ENCODE measurements at regions not wholly inside any gene's neighbourhood (a gene's known extent, or its start where the extent isn't known, plus 50 kb on each side); places are given as distances from the start of the nearest gene placed in this dataset.

- no peaks in the 10 kb centered on the region for H3K36me3 Mint-ChIP-seq
- H3K9me3 ChIP-seq (ENCODE audit: low read depth) = no peaks in the 10 kb centered on the region
- no peaks in the 10 kb centered on the region for H3K4me1 ChIP-seq
- no peak for DNase-seq (ENCODE audit: low spot score)
- no peaks in the 10 kb centered on the region for H4K20me1 ChIP-seq (ENCODE audit: low read depth)
- no peak overlapping the region for H3K4me3 Mint-ChIP-seq
- no peak overlapping the region for H2AFZ ChIP-seq (replicated peaks)
- H3K4me2 ChIP-seq = no peak overlapping the region
- H3K27me3 ChIP-seq = no peaks in the 10 kb centered on the region
- no peaks in the 10 kb centered on the region for H3F3A ChIP-seq (ENCODE audit: low read depth)
- TF ChIP-seq CTCF (IDR thresholded peaks at IDR 0.05) (no peak), EZH2 (IDR thresholded peaks at IDR 0.05) (no peak)
- H3K79me2 ChIP-seq (ENCODE audit: low read depth) = no peaks in the 10 kb centered on the region
- H3K27me3 Mint-ChIP-seq (ENCODE audit: insufficient read depth, low read depth) = peaks cover 17% of the 10 kb centered on the region
- no peaks in the 10 kb centered on the region for H3K36me3 ChIP-seq
- peaks cover 24% of the 10 kb centered on the region for H3K4me1 Mint-ChIP-seq
- H3K27ac Mint-ChIP-seq = peak overlapping the region; percentile 30
- no peak overlapping the region for H3K27ac ChIP-seq
- H3K4me3 ChIP-seq = no peak overlapping the region
- H3K9me3 Mint-ChIP-seq = peaks cover 5% of the 10 kb centered on the region
- no peak overlapping the region for H3K9ac ChIP-seq
Measured at GRCh38 chr2:239758279-239758877, 266.8 kb downstream of the NDUFA10 start.

GRCh38 chr2:239756790-239757760 lies 268.1 kb downstream of the NDUFA10 start:
- Histone ChIP-seq H3K27me3 (no peaks in the 10 kb centered on the region), H3K79me2 (ENCODE audit: low read depth) (no peaks in the 10 kb centered on the region), H3K4me3 (no peak overlapping the region), H3K4me2 (no peak overlapping the region), H3K9ac (no peak overlapping the region), H3K9me3 (ENCODE audit: low read depth) (no peaks in the 10 kb centered on the region), H3K36me3 (no peaks in the 10 kb centered on the region), H3K27ac (no peak overlapping the region), H2AFZ (replicated peaks) (no peak overlapping the region), H3F3A (ENCODE audit: low read depth) (no peaks in the 10 kb centered on the region), H4K20me1 (ENCODE audit: low read depth) (no peaks in the 10 kb centered on the region), H3K4me1 (peaks cover 1% of the 10 kb centered on the region)
- TF ChIP-seq EZH2phosphoT487 (IDR thresholded peaks at IDR 0.05) (no peak), CTCF (IDR thresholded peaks at IDR 0.05) (no peak), EZH2 (IDR thresholded peaks at IDR 0.05) (no peak)
- DNase-seq (ENCODE audit: low spot score) = no peak
- Mint-ChIP-seq H3K9me3 (peaks cover 2% of the 10 kb centered on the region), H3K4me1 (peaks cover 19% of the 10 kb centered on the region), H3K36me3 (no peaks in the 10 kb centered on the region), H3K27ac (no peak overlapping the region), H3K27me3 (ENCODE audit: insufficient read depth, low read depth) (peaks cover 11% of the 10 kb centered on the region), H3K4me3 (no peak overlapping the region)

GRCh38 chr2:239756031-239756789 lies 268.9 kb downstream of the NDUFA10 start:
- H3K4me2 ChIP-seq = no peak overlapping the region

More at GRCh38 chr2:239756031-239756789, 268.9 kb downstream of the NDUFA10 start:
- Histone ChIP-seq H2AFZ (replicated peaks) (no peak overlapping the region), H3K27me3 (no peaks in the 10 kb centered on the region), H3F3A (ENCODE audit: low read depth) (no peaks in the 10 kb centered on the region), H3K79me2 (ENCODE audit: low read depth) (no peaks in the 10 kb centered on the region), H3K4me3 (no peak overlapping the region), H3K4me1 (peaks cover 8% of the 10 kb centered on the region), H3K9ac (no peak overlapping the region), H4K20me1 (ENCODE audit: low read depth) (no peaks in the 10 kb centered on the region), H3K9me3 (ENCODE audit: low read depth) (no peaks in the 10 kb centered on the region), H3K27ac (no peak overlapping the region), H3K36me3 (no peaks in the 10 kb centered on the region)
- Mint-ChIP-seq H3K4me1 (peaks cover 20% of the 10 kb centered on the region), H3K9me3 (peaks cover 2% of the 10 kb centered on the region), H3K36me3 (no peaks in the 10 kb centered on the region), H3K27me3 (ENCODE audit: insufficient read depth, low read depth) (peaks cover 11% of the 10 kb centered on the region), H3K27ac (no peak overlapping the region), H3K4me3 (no peak overlapping the region)
- TF ChIP-seq CTCF (IDR thresholded peaks at IDR 0.05) = peak; percentile 16
- TF ChIP-seq EZH2phosphoT487 (IDR thresholded peaks at IDR 0.05) = no peak
- DNase-seq (ENCODE audit: low spot score) = no peak

Measured in neural progenitor cell (in vitro differentiated cells).